ENCODE measurements at regions not wholly inside any gene's neighbourhood (a gene's known extent, or its start where the extent isn't known, plus 50 kb on each side); places are given as distances from the start of the nearest gene placed in this dataset.

- no peak for ATAC-seq
- no peak for TF ChIP-seq POU6F1 (CRISPR knock-in tag; IDR thresholded peaks at IDR 0.05; ENCODE audit: borderline replicate concordance, low read depth)
- TF ChIP-seq CREB5 (CRISPR knock-in tag; IDR thresholded peaks at IDR 0.05; ENCODE audit: low read depth): no peak
- no peak for TF ChIP-seq OSR1 (CRISPR knock-in tag; IDR thresholded peaks at IDR 0.05)
- TF ChIP-seq CSRNP3 (CRISPR knock-in tag; IDR thresholded peaks at IDR 0.05): no peak
- no peak for TF ChIP-seq PATZ1 (CRISPR knock-in tag; IDR thresholded peaks at IDR 0.05; ENCODE audit: borderline replicate concordance)
- TF ChIP-seq CSDC2 (CRISPR knock-in tag; IDR thresholded peaks at IDR 0.05): no peak
- TF ChIP-seq GLIS3 (CRISPR knock-in tag; IDR thresholded peaks at IDR 0.05): no peak
- no peak for TF ChIP-seq ZNF565 (CRISPR knock-in tag; conservative IDR thresholded peaks at IDR 0.05; ENCODE audit: low read depth)
- TF ChIP-seq ESRRG (CRISPR knock-in tag; IDR thresholded peaks at IDR 0.05): no peak
- no peak for TF ChIP-seq ARNTL (CRISPR knock-in tag; IDR thresholded peaks at IDR 0.05; ENCODE audit: borderline replicate concordance, low read depth)
- no peak for TF ChIP-seq ZFP3 (CRISPR knock-in tag; IDR thresholded peaks at IDR 0.05)
- TF ChIP-seq TSHZ2 (CRISPR knock-in tag; IDR thresholded peaks at IDR 0.05): no peak
Observed at GRCh38 chr17:59469786-59470485, 95.5 kb upstream of the DHX40 start.

GRCh38 chr17:59470624-59471297 lies 94.6 kb upstream of the DHX40 start:
- TF ChIP-seq ZC3H10 (CRISPR knock-in tag; IDR thresholded peaks at IDR 0.05): no peak
- no peak for TF ChIP-seq BACH2 (CRISPR knock-in tag; IDR thresholded peaks at IDR 0.05; ENCODE audit: borderline replicate concordance)
- TF ChIP-seq TSHZ2 (CRISPR knock-in tag; IDR thresholded peaks at IDR 0.05): no peak
- TF ChIP-seq ZNF8 (CRISPR knock-in tag; IDR thresholded peaks at IDR 0.05): no peak
- TF ChIP-seq SNAI2 (CRISPR knock-in tag; IDR thresholded peaks at IDR 0.05): no peak
- no peak for TF ChIP-seq ZNF565 (CRISPR knock-in tag; conservative IDR thresholded peaks at IDR 0.05; ENCODE audit: low read depth)
- no peak for TF ChIP-seq CREB5 (CRISPR knock-in tag; IDR thresholded peaks at IDR 0.05; ENCODE audit: low read depth)
- no peak for TF ChIP-seq GLIS3 (CRISPR knock-in tag; IDR thresholded peaks at IDR 0.05)
- no peak for TF ChIP-seq ISL1 (CRISPR knock-in tag; IDR thresholded peaks at IDR 0.05)
- TF ChIP-seq PPARA (CRISPR knock-in tag; IDR thresholded peaks at IDR 0.05; ENCODE audit: borderline replicate concordance): no peak

More at GRCh38 chr17:59470624-59471297, 94.6 kb upstream of the DHX40 start:
- ATAC-seq: no peak

Measured in SK-N-SH treated with all-trans-retinoic acid at 6 μM for 48 hours (cell line).